Smooth muscle cell of the brain vasculature (primary cell): ENCODE measurements at regions not wholly inside any gene's neighbourhood (a gene's known extent, or its start where the extent isn't known, plus 50 kb on each side); places are given as distances from the start of the nearest gene placed in this dataset.

Experiments used
- DNase-seq: peaks from one replicate; pipeline ENCODE4 v3.0.0-alpha.2; 2012; ENCODE audit warnings: low read depth, low spot score

DNA sequence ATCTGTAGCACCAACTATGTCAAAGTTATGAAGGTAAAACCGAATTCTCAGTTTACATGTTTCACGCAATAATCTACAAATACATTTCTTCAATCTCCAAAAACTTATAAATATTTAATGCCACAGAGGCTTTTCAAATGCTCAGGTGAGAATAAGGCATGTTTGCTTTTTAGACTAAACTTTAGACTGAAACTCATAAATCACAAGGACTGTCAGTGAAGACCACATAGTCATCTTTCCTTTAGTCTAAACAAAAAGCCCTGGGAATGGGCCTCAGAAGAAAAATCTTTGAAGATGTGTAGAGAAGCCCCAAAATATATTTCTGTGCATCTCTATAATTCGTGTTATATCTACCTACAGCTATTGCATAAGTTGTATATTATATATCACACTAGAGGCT, 54.5 kb upstream of the DCTD start:
- no peak for DNase-seq

DNA sequence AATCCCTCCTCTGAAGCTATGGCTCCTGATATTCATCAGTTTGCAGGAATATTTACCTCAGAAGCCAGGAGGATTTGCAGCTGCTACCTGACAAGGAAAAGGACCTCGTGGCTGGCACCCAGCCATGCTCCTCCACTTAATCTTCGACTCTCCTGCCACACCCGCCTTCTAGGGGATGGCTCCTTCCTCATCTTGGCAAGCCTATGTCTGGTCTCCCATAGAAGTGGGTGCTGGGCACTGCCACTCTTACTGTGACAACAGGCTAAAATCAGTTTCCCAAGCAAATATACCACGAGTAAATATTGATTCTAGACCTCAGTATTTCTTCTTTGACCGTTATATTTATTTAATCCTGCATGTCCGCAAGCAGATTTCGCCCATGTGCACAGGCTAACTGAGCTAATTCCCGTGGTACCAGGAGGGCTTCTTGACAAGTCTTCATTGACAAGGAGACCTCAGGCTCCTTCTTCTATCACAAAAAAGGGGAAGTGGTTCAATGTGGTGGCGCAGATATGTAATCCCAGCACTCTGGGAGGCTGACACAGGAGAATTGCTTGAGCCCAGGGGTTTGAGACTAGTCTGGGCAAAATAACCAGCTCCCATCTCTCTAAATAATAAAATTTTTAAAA, 52.6 kb upstream of the DCTD start:
- no peak for DNase-seq

DNA sequence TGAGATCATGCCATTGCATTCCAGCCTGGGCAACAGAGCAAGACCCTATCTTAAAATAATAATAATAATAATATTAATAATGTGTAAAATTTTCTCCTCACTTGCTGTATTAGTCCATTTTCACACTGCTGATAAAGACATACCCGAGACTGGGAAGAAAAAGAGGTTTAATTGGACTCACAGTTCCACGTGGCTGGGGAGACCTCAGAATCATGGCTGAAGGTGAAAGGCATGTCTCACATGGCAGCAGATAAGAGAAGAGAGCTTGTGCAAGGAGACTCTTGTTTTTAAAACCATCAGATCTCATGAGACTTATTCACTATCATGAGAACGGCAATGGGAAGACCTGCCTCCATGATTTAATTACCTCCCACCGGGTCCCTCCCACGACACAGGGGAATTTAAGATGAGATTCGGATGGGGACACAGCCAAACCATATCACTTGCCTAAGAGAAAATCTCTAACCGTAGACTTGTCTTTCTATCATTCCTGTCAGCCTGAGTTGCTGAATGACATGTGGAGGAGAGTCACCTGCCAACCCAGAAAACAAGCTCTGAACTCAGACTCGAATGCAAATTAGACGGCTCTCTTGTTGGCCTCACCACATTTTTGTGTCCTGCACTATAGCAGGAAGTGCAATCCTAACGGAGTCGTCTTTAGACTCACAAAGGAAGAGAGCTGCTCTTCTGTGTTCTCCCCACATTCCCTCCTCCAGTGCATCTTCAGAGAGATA, 51.9 kb upstream of the DCTD start:
- no peak for DNase-seq

- no peak for DNase-seq
Measured at GRCh38 chr4:182967403-182967802, 50.2 kb upstream of the DCTD start.
